CD4-positive, alpha-beta T cell treated with Interleukin-6 for 4 hours (primary cell): ENCODE measurements at regions not wholly inside any gene's neighbourhood (a gene's known extent, or its start where the extent isn't known, plus 50 kb on each side); places are given as distances from the start of the nearest gene placed in this dataset.
A peak's percentile ranks its signal among the peaks of the same experiment; 100 is the strongest.
"Not testable (repeated sequence)": the region's sequence is repeated elsewhere in the genome, so short reads cannot be mapped to it uniquely, and the experiment has no call there.

Experiments
- DNase-seq: peaks from one replicate; pipeline ENCODE4 v3.0.0-alpha.2; 2020; ENCODE audit warnings: mixed read lengths

DNA sequence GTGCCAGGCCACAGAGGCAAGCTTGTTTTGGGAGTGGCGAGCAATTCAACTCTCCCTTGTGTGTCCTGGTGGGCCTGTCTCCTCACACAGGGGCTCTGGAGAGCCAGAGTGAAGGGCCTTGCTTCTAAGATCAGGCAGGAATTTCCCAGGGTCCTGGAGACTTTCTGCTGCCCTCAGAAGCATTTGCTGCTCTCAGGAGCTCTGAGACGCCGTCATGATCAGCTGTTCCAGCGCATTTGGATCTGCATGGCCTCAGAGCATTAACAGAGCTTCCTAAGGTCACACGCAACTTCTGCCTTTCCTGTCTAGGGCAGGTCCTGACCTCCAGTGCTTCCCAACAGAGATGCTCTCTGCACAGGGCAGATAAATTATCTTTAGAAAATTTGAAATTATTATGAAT is 52.2 kb upstream of the C10orf90 start:
- no peak for DNase-seq

DNA sequence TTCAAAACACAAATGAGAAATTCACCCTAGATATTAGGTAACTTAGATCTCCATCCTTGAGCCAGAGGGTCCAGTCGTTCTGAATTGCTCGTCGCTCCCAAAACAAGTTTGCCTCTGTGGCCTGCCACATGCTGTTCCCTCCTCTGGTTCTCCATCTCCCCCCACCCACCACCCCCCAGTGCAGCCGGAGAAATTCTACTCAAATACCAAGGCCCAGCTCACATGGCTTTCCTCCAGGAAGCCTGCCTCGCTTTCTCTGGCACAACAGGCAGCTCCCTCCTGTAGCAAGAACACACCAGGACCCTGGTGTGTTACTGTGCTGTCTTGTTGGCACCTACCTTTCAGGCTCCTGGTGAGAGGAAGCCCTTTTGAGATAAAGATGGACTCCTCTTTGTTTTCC is 52.7 kb upstream of the C10orf90 start:
- DNase-seq: no peak

DNA sequence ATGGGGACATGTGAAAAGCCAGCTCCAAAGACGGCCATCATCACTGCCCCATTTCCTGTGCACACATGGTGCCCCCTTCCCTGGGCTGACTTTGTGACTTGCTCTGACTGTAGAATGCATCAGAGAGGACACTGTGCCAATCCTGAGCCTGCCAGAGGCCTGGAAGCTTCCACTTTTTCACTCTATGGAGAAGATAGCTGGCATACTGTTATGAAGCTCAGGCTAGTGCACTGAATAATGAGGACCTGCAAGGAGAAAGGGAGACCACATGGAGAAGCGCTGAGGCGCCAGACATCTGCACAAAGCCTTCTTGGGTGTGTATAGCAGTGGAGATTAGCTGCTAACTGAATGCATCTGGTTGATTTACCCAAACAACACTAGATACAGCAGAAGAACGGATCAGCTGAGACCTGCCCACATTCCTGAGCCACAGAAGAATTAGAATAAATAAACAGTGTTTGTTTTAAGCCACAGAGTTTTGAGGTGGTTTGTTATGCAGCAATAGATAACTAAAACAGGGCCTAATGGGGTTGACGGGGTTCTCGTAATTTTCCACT is 58.9 kb upstream of the C10orf90 start:
- DNase-seq: no peak

DNA sequence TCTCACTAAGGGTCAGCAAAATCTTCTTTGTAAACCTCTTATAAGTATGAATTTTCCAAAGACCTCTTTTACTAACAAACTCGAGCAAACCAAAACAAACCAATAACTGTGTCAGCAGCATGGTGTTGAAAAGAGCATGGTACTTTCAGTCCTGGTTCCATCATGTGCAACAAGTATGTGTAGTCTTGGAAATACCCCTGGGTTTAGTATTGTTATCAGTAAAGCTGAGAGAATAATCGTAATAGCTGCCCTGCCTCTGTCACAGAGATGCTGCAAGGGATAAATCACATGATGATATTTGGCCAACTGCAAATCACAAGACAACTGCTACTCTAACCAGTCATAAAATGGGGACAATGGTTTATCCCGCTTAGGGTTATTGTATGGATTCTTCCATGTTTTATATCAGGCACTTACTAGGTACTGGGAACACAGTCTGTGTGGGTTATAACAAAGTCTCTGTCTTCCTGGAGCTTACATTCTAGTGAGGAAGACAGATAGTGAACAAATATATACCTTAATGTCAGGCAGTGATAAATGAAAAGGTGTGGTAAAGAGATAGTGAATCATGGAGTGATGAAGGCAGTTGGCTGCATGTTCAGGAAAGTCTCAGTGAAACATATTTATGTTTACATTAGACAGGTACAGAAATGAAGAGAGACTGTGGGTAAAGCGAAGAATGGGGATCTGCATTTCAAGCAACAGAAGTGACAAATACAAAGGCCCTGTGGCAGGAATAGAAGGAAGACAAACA is 60.5 kb upstream of the C10orf90 start:
- no peak for DNase-seq

DNA sequence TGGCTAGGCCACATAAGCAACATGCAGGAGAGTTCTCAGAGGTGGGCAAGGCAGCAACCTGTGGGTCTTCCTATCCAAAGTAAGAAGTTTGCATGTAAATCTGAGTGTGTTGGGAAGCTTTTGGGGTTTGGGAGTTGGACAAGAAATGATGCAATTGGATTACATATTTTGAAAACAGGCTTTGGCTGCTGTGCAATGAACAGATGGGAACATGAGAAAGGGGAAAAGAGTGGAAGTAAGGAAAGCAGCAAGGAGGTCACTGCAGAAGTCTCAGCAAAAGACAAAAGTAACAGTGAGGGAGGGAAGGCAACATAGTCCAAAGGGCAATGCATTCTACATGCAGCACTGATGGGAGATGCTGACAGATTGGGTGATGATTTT is 61.1 kb upstream of the C10orf90 start:
- no peak for DNase-seq

DNA sequence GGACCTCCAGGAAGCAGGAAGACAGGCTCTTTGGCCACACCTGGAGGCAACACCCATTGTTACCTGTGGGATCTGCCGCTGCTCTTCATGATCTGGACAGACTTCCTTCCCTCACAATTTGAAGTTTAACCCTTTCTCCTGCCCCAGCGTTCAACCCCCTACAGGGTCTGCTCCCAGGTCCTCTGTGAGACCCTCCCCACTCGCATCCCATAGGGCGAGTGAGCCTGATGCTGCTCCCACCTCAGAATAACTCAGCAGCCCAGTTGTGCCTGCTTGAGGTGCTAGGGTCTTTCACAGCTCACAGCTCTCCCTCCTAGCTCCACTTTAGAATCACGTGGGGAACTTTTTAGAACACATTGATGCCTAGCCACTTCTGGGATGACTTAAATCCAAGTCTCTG is 61.8 kb upstream of the C10orf90 start:
- DNase-seq: no peak

DNA sequence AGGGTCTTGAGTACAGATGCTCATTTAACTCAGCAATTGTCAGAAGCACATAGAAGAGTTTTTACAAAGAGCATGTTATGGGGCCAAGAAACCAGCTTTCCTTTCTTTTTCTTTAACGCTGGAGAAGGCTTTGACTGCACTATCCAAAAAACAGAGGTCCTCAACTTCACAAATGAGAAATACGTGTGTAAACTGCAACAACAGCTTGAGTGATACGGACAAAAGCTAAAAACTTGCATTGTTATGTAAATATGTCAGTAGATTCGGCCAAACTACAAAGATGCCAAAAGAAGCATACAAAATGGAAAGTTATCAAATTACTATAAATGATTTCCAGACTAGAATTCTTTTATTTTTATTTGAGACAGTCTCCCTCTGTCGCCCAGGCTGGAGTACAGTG is 62.4 kb upstream of the C10orf90 start:
- DNase-seq: no peak

DNA sequence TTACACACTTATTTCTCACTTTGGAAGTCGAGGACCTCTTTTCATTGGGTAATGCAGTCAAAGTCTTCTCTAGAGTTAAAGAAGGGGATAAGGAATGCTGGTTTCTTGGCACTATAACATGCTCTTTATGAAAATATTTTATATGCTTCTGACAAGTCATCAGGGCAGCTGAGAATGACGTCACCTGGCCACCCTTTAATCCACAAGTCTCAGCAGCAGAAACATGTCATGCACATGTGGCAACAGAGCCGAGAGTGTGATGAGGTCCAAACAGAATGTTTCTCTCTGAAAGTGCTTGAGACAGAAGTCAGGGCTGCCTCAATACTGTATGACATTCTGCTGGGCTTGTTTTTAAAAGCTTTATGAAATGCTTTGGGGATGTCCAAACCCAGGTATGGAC is 63.5 kb upstream of the C10orf90 start:
- DNase-seq: no peak

DNA sequence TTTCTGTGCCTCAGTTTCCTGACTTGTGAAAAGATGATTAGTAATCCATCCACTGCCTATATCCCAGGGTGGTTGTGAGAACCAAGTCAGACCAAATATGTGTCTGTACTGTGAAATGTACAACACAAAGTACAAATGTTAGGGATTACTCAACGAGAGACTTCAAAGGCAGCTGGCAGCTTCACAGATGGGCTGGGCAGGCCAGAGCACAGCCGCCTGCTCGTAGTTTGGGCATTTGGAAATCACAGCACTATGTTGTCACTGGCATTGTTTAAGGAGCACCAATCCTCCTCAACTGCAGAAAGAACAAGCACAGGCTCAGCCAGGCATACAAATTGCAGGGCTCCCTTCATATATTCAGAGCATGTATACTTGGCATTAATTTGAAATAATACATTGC is 64.5 kb upstream of the C10orf90 start:
- no peak for DNase-seq

DNA sequence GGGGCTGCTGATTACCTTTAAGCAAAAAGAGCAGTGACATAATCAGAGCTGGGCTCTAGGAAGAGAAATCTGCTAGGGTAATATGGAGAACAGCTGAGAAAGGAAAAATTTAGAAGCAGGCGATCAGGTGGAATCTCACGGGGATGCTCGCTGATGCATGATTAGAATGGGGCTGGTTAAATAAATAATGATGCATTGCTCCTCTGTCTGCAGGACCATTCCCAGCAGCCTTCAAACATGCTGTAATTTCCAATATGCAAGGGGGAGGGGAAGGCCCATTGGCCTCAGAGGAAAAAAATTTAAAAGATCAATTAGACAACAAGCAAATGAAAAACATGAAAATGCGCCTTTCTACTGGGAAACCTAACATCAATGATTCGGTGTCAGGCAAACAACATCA is 65.6 kb upstream of the C10orf90 start:
- no peak for DNase-seq

DNA sequence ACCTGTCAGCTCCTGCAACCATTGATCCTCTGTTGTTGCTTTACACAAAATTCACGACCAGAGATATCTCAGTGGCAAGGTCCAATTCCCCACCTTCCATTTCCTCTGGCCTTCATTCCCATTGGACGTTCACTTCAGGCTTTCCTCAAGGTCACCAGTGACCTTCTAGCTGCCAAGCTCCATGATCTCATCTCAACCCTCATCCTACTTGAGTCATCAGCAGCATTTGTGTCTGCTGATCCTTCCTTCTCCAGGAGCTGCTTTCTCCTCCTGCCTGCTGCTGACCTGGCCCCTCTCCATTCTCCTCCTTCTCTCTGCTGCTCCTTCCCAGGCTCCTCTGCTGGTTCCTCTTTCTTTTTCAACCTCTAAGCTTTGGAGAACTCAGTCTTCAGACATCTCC is 66.2 kb upstream of the C10orf90 start:
- DNase-seq: no peak

DNA sequence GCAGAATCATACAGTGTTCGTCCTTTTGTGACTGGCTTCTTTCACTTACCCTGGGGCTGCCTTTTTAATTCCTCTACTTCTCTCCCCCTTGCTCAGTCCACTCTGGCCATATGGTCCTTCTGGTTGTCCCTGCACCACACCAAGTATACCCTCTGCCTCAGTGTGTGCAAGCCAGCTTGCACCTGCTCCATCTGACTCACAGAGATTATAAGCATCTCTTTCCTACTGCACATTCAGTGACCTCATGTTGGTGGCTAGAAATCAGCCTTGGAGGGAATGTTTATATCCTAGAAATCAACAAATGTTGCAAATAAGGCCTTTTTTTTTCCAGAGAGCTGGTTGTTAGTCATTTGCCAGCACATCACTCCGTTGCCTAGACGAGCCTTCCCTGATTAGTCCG is 67.5 kb upstream of the C10orf90 start:
- no peak for DNase-seq

DNA sequence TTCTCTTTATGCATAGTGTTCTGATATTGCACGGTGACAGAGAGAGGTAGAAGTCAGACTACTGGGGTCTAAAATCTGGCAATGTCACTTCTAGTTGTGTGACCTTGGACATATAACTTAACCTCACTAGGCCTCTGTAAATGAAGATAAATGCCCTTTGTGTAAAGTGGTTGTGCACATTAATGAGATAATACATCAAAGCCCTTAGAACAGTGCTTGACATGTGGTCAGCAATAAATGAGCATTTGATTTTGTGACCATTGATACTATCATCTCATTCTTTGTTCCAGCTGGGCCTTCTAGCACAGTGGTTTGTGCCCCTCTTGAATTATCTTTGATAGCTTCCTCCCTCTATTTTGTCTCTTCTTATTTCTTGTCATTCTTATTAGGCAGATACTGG is 74.1 kb upstream of the C10orf90 start:
- DNase-seq: no peak

DNA sequence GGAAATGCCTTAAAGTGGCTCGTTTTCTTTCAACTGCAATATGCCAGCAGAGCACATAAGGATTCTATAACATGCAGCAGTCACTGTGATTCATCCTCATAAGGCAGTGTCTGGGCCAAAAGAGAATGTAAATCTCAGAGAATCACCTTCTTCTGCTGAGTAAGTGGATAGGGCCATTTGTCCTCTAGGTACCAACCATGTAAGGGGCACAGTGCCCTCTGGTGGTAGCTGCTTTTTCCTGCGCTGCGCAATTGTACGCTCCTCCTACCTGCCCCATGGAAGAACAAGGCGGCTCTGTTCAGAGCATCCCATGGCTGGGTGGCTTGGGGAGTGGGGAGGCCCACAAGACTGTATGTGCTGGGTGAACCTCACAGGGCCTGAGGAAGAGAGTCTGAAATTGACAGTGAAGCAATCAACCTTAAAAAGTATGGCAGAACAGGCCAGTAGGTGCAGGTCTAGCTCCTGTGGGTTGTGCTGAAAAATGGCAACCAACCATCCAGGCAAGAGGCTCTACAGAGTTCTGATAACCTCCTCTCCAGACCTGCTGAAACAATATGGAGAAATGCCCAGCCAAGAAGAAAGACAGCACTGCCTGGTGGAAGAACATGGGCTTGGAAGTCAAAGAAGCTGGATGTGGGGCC is 78.6 kb upstream of the C10orf90 start:
- DNase-seq: peak; percentile 24

DNA sequence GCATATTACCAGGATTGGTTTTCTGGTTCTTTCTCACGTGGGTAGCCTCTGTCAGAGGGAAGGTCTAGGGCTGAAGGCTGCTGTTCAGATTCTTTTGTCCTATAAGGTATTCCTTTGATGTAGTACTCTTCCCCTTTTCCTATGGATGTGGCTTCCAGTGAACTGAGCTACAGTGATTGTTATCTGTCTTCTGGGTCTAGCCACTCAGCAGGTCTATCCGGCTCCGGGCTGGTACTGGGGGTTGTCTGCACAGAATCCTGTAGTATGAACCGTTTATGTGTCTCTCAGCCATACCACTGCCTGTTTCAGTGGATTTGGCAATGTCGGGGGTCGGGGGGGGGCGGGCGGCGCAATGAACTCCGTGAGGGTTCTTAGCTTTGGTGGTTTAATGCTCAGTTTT is 84.5 kb upstream of the C10orf90 start:
- no peak for DNase-seq

DNA sequence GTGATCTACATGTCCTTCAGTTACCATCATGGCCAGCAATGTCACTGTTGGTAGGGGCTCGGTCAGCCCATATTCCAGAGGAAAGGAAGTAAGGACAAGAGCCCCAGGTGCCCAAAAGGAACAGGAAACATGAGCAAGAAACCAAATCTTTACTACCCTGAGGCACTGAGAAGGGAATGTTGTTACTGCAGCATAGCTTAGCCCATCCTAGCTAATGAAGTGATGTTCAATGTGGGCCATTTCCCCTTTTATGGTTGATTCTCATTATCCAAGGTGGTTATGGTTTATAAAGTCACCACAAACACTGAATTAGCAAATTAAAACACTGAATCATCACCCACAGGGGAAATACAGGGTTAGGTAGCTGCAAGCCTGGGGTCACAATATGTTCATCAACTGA is 88.4 kb upstream of the C10orf90 start:
- DNase-seq: no peak

DNA sequence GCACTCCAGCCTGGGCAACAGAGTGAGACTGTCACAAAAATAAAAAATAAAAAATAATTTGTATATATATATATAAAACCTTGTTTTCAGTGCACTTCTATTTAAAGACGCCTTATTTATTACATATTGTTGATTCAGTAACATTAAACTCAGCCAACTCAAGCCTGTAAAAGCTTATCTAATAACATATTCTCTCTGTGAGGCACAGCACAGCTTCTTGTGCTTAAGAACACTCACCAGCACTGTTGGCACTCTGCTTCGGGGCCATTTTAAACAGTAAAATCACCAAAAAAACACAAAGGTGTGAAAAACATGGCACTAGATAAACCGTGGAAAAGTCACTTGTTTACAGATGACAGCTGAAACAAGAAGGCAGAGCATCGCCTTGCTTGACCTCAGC is 89.0 kb upstream of the C10orf90 start:
- DNase-seq: no peak

DNA sequence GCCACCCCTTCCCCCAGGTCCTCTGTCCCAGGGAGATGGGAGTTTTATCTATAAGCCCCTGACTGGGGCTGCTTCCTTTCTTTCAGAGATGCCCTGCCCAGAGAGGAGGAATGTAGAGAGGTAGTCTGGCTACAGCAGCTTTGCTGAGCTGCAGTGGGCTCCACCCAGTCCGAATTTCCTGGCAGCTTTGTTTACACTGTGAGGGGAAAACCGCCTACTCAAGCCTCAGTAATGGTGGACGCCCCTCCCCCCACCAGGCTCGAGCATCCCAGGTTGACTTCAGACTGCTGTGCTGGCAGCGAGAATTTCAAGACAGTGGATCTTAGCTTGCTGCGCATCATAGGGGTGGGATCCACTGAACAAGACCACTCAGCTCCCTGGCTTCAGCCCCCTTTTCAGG is 96.2 kb upstream of the C10orf90 start:
- DNase-seq: not testable (repeated sequence)

DNA sequence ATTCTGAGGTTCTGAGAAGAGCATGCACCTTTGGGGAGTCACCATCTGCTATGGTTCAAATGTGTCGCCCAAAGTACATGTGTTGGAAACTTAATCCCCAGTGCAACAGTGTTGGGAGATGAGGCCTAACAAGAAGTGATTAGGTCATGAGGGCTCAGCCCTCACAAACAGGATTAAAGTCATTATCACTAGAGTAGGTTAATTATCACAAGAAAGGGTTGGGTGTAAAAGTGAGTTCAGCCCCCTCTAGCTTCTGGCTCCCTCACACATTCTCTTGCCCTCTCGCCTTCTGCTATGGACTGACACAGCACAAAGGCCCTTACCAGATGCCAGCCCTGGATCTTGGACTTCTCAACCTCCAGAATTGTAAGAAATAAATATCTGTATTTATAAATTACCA is 100.3 kb upstream of the C10orf90 start:
- DNase-seq: no peak

DNA sequence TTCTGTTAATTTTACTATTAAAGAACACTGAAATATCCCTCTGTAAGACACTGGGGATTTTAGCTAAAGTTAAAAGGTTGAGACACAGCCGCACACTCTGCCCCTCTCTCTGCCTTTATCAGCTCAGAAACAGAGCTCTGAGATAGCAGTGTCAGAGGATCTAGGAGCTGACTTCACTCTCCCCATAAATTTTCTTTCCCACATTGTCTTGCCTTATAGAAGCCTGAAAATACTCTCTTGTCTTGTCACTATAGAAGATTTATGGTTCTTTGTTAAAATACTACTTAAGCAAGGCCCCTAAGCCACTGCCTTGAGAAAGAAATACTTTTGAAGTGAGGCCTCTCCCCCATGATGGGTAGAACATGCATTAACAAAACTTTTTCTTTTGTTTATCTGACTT is 105.7 kb upstream of the C10orf90 start:
- DNase-seq: no peak

DNA sequence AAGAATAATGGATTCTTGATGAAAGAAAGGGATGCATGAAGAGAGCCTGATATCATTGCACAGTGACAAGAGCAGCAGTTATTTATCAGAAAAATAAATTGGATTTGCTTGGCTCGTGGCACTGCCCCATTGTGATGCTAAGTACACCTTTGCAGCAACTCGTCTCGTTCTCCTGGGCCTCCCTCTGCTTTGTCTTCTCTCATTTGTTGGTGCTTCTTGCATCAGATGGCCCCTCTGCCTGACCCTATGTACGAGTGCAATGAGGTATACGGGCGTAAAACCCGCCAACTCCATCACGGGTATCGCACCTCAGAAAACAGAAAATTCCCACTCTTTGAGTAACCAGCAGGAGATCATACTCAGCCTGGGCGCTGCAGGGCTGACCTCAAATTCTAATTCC is 107.2 kb upstream of the C10orf90 start:
- DNase-seq: no peak

DNA sequence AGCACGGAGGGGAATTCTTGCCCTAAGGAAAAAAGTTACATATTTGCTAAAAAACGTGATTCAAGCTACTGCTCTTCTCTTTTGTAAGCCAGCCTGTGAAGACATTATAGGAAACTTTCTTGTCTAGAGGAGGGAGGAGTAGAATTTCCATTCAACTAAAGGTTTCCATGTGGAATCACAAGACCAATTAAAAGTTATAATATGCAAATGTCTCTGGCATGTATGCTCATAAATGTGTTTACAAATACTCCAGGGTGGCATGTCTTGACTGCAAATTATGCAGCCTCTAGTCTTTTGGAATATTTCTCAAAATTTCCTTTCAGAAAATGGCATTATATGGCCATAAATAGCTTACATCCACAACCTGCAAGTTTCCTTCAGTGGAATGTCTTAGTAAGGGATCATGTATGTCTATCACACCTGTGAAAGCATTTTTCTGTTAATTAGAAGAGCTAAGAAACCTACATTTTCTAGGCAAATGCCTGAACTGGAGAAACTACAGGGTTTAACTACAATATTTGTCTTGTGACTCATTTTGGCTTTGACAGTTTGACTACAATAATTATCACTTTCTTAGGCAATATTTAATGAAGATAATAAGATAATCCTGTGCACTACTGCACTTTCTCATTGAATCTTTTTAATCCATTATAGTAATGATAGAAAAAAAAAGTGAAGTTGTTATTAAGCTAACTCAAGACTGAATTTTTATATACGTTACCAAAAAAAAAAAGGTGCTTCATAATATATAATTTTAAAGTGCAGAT is 111.1 kb upstream of the C10orf90 start:
- no peak for DNase-seq

DNA sequence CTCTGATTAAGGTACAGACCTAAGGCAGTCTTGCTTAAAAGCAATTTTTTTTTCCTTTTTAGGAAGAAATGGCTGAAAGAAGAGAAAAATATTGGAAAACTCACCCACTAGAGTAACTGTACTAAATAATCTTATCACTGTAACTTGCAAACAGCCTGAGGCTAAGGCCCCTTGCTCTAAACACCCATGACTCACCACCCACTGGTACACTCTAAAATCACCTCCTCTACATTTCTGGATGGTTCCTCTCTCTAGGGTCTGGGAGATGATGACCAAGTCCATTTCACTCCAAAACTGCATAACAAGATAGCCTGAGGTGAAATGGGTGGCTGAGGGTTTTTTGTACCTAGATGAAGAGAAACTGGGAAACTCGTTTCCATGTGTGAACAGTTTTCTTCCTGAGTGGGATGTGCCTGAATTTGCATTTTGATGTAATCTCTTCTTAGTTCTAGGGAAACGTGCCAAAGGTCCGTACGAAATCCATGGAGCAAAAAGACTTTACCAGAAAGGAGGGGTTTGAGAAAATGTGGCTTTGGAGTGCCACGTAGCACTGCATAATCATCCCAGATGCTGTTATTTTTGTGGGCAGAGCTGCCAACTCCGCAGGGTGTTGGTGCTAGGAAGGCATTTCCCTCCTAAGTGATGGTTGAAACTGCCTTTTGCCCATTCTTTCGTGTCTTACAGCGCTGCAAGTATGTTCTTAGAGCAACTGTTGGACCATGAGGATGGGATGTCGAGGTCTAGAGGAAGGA is 113.5 kb upstream of the C10orf90 start:
- no peak for DNase-seq
